ENCODE measurements at regions not wholly inside any gene's neighbourhood (a gene's known extent, or its start where the extent isn't known, plus 50 kb on each side); places are given as distances from the start of the nearest gene placed in this dataset.

GRCh38 chr1:191592907-191593306 lies 565.4 kb upstream of the RGS18 start:
- H3K36me3 ChIP-seq (ENCODE audit: control insufficient read depth in 2 of 3, insufficient read depth in 3 of 3, low read length in 3 of 3), result no peaks in the 10 kb centered on the region
- Mint-ChIP-seq H3K4me3 (no peak overlapping the region), H3K36me3 (no peaks in the 10 kb centered on the region), H3K27me3 (no peaks in the 10 kb centered on the region), H3K27ac (no peak overlapping the region), H3K9me3 (peaks cover 0 to 13% (median 4%) of the 10 kb centered on the region in 11 donors), H3K4me1 (no peaks in the 10 kb centered on the region)
- H3K27me3 ChIP-seq (ENCODE audit: control insufficient read depth in 2 of 2, insufficient read depth in 2 of 2, low read length in 2 of 2), result no peaks in the 10 kb centered on the region
- ChIA-PET CTCF (no interaction called here), POLR2A (no interaction called here)
- H3K9me3 ChIP-seq (ENCODE audit: control insufficient read depth in 2 of 3, low read length in 3 of 3), result no peaks in the 10 kb centered on the region
- no peak overlapping the region for H3K27ac ChIP-seq (ENCODE audit: low read depth, low read length)
- no peaks in the 10 kb centered on the region for H3K4me1 ChIP-seq (ENCODE audit: control insufficient read depth in 2 of 2, insufficient read depth in 2 of 2, low read length in 2 of 2)
- no peak overlapping the region for H3K4me3 ChIP-seq (ENCODE audit: low read length)
- intact Hi-C loops (cut with micrococcal nuclease), result no loop called here
- ATAC-seq, result no peak
- DNase-seq, result no peak

GRCh38 chr1:191595170-191595569 lies 563.1 kb upstream of the RGS18 start:
- no peaks in the 10 kb centered on the region for H3K27me3 Mint-ChIP-seq
- Histone ChIP-seq H3K4me1 (ENCODE audit: control insufficient read depth in 2 of 2, insufficient read depth in 2 of 2, low read length in 2 of 2) (no peaks in the 10 kb centered on the region), H3K27me3 (ENCODE audit: control insufficient read depth in 2 of 2, insufficient read depth in 2 of 2, low read length in 2 of 2) (no peaks in the 10 kb centered on the region), H3K9me3 (ENCODE audit: control insufficient read depth in 2 of 3, low read length in 3 of 3) (no peaks in the 10 kb centered on the region), H3K36me3 (ENCODE audit: control insufficient read depth in 2 of 3, insufficient read depth in 3 of 3, low read length in 3 of 3) (no peaks in the 10 kb centered on the region), H3K4me3 (ENCODE audit: low read length) (no peak overlapping the region), H3K27ac (ENCODE audit: low read depth, low read length) (no peak overlapping the region)
- ChIA-PET CTCF (no interaction called here), POLR2A (no interaction called here)
- no peak for DNase-seq
- intact Hi-C loops (cut with micrococcal nuclease), result no loop called here
- no peak for ATAC-seq
- H3K36me3 Mint-ChIP-seq, result no peaks in the 10 kb centered on the region
- H3K27ac Mint-ChIP-seq, result no peak overlapping the region
- peaks cover 0 to 8% (median 2%) of the 10 kb centered on the region in 11 donors for H3K9me3 Mint-ChIP-seq
- H3K4me3 Mint-ChIP-seq, result no peak overlapping the region
- no peaks in the 10 kb centered on the region for H3K4me1 Mint-ChIP-seq

- ATAC-seq (no peak), DNase-seq (no peak)
- Mint-ChIP-seq H3K27ac (no peak overlapping the region), H3K9me3 (peaks cover 0 to 3% (median 0%) of the 10 kb centered on the region in 11 donors), H3K27me3 (no peaks in the 10 kb centered on the region), H3K4me3 (no peak overlapping the region), H3K36me3 (no peaks in the 10 kb centered on the region), H3K4me1 (no peaks in the 10 kb centered on the region)
- Histone ChIP-seq H3K9me3 (ENCODE audit: control insufficient read depth in 2 of 3, low read length in 3 of 3) (no peaks in the 10 kb centered on the region), H3K4me1 (ENCODE audit: control insufficient read depth in 2 of 2, insufficient read depth in 2 of 2, low read length in 2 of 2) (no peaks in the 10 kb centered on the region), H3K36me3 (ENCODE audit: control insufficient read depth in 2 of 3, insufficient read depth in 3 of 3, low read length in 3 of 3) (no peaks in the 10 kb centered on the region), H3K27me3 (ENCODE audit: control insufficient read depth in 2 of 2, insufficient read depth in 2 of 2, low read length in 2 of 2) (no peaks in the 10 kb centered on the region), H3K4me3 (ENCODE audit: low read length) (no peak overlapping the region), H3K27ac (ENCODE audit: low read depth, low read length) (no peak overlapping the region)
- intact Hi-C loops (cut with micrococcal nuclease), result no loop called here
- CTCF ChIA-PET, result no interaction called here
- POLR2A ChIA-PET, result no interaction called here
These were observed 549.9 kb upstream of the RGS18 start for GRCh38 chr1:191608367-191608766.

GRCh38 chr1:191609305-191609704 lies 549.0 kb upstream of the RGS18 start:
- H3K4me1 ChIP-seq (ENCODE audit: control insufficient read depth in 2 of 2, insufficient read depth in 2 of 2, low read length in 2 of 2), result no peaks in the 10 kb centered on the region
- H3K27ac ChIP-seq (ENCODE audit: low read depth, low read length), result no peak overlapping the region
- no peaks in the 10 kb centered on the region for H3K36me3 Mint-ChIP-seq
- no peaks in the 10 kb centered on the region for H3K4me1 Mint-ChIP-seq
- no peak for ATAC-seq
- H3K4me3 ChIP-seq (ENCODE audit: low read length), result no peak overlapping the region
- no peaks in the 10 kb centered on the region for H3K27me3 Mint-ChIP-seq
- no peak overlapping the region for H3K4me3 Mint-ChIP-seq
- H3K27me3 ChIP-seq (ENCODE audit: control insufficient read depth in 2 of 2, insufficient read depth in 2 of 2, low read length in 2 of 2), result no peaks in the 10 kb centered on the region
- CTCF ChIA-PET, result no interaction called here
- H3K27ac Mint-ChIP-seq, result no peak overlapping the region
- no peak for DNase-seq
- intact Hi-C loops (cut with micrococcal nuclease), result no loop called here
- no peaks in the 10 kb centered on the region for H3K9me3 ChIP-seq (ENCODE audit: control insufficient read depth in 2 of 3, low read length in 3 of 3)
- no peaks in the 10 kb centered on the region for H3K36me3 ChIP-seq (ENCODE audit: control insufficient read depth in 2 of 3, insufficient read depth in 3 of 3, low read length in 3 of 3)
- peaks cover 0 to 6% (median 2%) of the 10 kb centered on the region in 11 donors for H3K9me3 Mint-ChIP-seq
- POLR2A ChIA-PET, result no interaction called here

DNA sequence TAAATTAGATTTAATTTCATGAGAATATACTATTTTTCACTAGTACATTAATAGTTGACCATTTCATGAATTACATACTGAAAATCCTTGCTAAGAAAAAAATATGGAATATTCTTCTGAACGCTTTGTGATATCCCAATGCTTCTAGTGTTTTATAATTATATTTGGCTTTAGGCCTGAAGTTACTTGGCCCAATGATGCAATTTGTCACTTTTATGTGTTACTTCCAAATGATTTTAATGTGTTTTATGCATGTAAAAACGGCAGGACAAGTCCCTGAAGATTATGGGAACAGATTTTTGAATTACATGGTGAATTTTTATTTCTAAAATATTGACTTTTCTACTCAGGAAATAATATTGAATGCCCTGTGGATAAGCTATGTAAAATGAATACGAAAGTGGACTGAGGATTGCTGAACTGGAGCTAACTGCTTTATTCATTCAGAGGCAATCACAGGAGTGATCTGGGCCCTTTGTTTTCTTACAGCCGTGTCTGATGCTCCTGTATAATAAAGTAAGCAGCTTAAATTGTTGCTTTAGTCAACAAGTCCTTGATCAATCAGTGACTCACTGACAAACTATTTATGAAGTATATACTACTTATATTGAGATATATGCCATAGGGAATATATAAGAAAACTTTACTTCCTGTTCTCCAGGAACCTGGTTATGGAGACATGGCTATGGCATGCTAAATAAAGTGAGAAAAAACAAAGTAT lies 543.0 kb upstream of the RGS18 start:
- ChIA-PET CTCF (no interaction called here), POLR2A (no interaction called here)
- intact Hi-C loops (cut with micrococcal nuclease), result no loop called here
- Histone ChIP-seq H3K36me3 (ENCODE audit: control insufficient read depth in 2 of 3, insufficient read depth in 3 of 3, low read length in 3 of 3) (no peaks in the 10 kb centered on the region), H3K9me3 (ENCODE audit: control insufficient read depth in 2 of 3, low read length in 3 of 3) (no peaks in the 10 kb centered on the region), H3K27me3 (ENCODE audit: control insufficient read depth in 2 of 2, insufficient read depth in 2 of 2, low read length in 2 of 2) (no peaks in the 10 kb centered on the region), H3K4me1 (ENCODE audit: control insufficient read depth in 2 of 2, insufficient read depth in 2 of 2, low read length in 2 of 2) (no peaks in the 10 kb centered on the region), H3K4me3 (ENCODE audit: low read length) (no peak overlapping the region), H3K27ac (ENCODE audit: low read depth, low read length) (no peak overlapping the region)
- H3K27ac Mint-ChIP-seq, result no peak overlapping the region
- no peaks in the 10 kb centered on the region for H3K27me3 Mint-ChIP-seq
- peaks cover 0 to 13% (median 3%) of the 10 kb centered on the region in 11 donors for H3K9me3 Mint-ChIP-seq
- H3K4me3 Mint-ChIP-seq, result no peak overlapping the region
- H3K36me3 Mint-ChIP-seq, result no peaks in the 10 kb centered on the region
- ATAC-seq (no peak), DNase-seq (no peak)
- no peaks in the 10 kb centered on the region for H3K4me1 Mint-ChIP-seq

DNA sequence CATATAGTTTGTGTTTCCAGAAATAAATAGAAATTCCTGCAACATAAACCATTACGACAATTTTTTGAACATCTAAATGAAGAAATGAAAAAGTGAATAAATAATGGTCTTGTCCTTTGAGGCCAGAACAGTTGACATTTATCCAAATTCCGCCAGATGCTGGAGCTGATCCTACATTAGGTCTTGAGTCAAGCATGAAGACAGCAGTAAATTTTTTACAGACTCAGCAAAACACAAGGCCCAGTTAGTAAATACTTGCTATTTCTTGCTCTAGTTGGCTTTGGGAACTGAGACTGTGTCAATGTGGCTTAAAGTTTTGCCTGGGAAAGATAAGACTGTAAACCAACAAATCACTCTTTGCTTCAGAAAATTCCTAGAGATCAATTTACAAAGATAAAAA lies 540.1 kb upstream of the RGS18 start:
- DNase-seq (no peak), ATAC-seq (no peak)
- H3K4me3 Mint-ChIP-seq, result no peak overlapping the region
- H3K27ac Mint-ChIP-seq, result no peak overlapping the region
- Histone ChIP-seq H3K27ac (ENCODE audit: low read depth, low read length) (no peak overlapping the region), H3K27me3 (ENCODE audit: control insufficient read depth in 2 of 2, insufficient read depth in 2 of 2, low read length in 2 of 2) (no peaks in the 10 kb centered on the region), H3K4me3 (ENCODE audit: low read length) (no peak overlapping the region), H3K9me3 (ENCODE audit: control insufficient read depth in 2 of 3, low read length in 3 of 3) (no peaks in the 10 kb centered on the region), H3K4me1 (ENCODE audit: control insufficient read depth in 2 of 2, insufficient read depth in 2 of 2, low read length in 2 of 2) (no peaks in the 10 kb centered on the region), H3K36me3 (ENCODE audit: control insufficient read depth in 2 of 3, insufficient read depth in 3 of 3, low read length in 3 of 3) (no peaks in the 10 kb centered on the region)
- no peaks in the 10 kb centered on the region for H3K27me3 Mint-ChIP-seq
- H3K36me3 Mint-ChIP-seq, result no peaks in the 10 kb centered on the region
- ChIA-PET CTCF (no interaction called here), POLR2A (no interaction called here)
- intact Hi-C loops (cut with micrococcal nuclease), result no loop called here
- H3K9me3 Mint-ChIP-seq, result peaks cover 0 to 13% (median 2%) of the 10 kb centered on the region in 11 donors
- no peaks in the 10 kb centered on the region for H3K4me1 Mint-ChIP-seq

GRCh38 chr1:191620883-191621282 lies 537.4 kb upstream of the RGS18 start:
- CTCF ChIA-PET, result no interaction called here
- Mint-ChIP-seq H3K4me3 (no peak overlapping the region), H3K27me3 (no peaks in the 10 kb centered on the region), H3K27ac (no peak overlapping the region), H3K36me3 (no peaks in the 10 kb centered on the region), H3K9me3 (peaks cover 0 to 9% (median 0%) of the 10 kb centered on the region in 11 donors), H3K4me1 (no peaks in the 10 kb centered on the region)
- Histone ChIP-seq H3K9me3 (ENCODE audit: control insufficient read depth in 2 of 3, low read length in 3 of 3) (no peaks in the 10 kb centered on the region), H3K4me3 (ENCODE audit: low read length) (no peak overlapping the region), H3K4me1 (ENCODE audit: control insufficient read depth in 2 of 2, insufficient read depth in 2 of 2, low read length in 2 of 2) (no peaks in the 10 kb centered on the region), H3K27ac (ENCODE audit: low read depth, low read length) (no peak overlapping the region), H3K36me3 (ENCODE audit: control insufficient read depth in 2 of 3, insufficient read depth in 3 of 3, low read length in 3 of 3) (no peaks in the 10 kb centered on the region), H3K27me3 (ENCODE audit: control insufficient read depth in 2 of 2, insufficient read depth in 2 of 2, low read length in 2 of 2) (no peaks in the 10 kb centered on the region)
- no peak for ATAC-seq
- no peak for DNase-seq
- POLR2A ChIA-PET, result no interaction called here
- intact Hi-C loops (cut with micrococcal nuclease), result no loop called here

Data from naive thymus-derived CD4-positive, alpha-beta T cell (primary cell).